T-cell (primary cell): ENCODE measurements at regions not wholly inside any gene's neighbourhood (a gene's known extent, or its start where the extent isn't known, plus 50 kb on each side); places are given as distances from the start of the nearest gene placed in this dataset.

Experiments
- ATAC-seq, 4 experiments: fragments of 200-7000 bp in 3 of 4; fragments of 150-1000 bp in 1 of 4; cut with Tn5 transposase; replicated peaks in 1 of 4; 1 replicate in 3 of 4; 2 replicates in 1 of 4; pipeline ENCODE4 v1.10.0; 2021; ENCODE audit warnings: moderate library complexity in 3 of 4, mild to moderate bottlenecking in 2 of 4, moderate number of reproducible peaks in 1 of 4
- CTCF ChIA-PET, 2 donors: fragments of 300-600 bp; sonication (Branson Sonifier 250); formaldehyde crosslinking; loops; one replicate each; lab custom pipeline; 2022; ENCODE audit warnings: antibody characterized with exemption in 2 of 2; lab: Charles Lee
- POLR2A ChIA-PET, 2 donors: fragments of 300-600 bp; sonication (Branson Sonifier 250); formaldehyde crosslinking; loops; one replicate each; lab custom pipeline; 2022; ENCODE audit warnings: antibody characterized with exemption in 2 of 2; lab: Charles Lee
- DNase-seq, 35 experiments: peaks; one replicate each; pipeline versions ENCODE4 v3.0.0 to v3.0.0-alpha.2; 2013 to 2023
- H3K27ac ChIP-seq: one replicate; pipeline ENCODE4 v1.5.1; 2013; ENCODE audit warnings: low read length
- H3K27me3 ChIP-seq, 2 experiments: replicated peaks in 1 of 2; 1 replicate in 1 of 2; 2 replicates in 1 of 2; pipeline versions ENCODE4 v1.6.1 to v1.7.0; 2013; ENCODE audit warnings: low read length in 1 of 2, mixed read lengths in 1 of 2; ENCODE audit not compliant: control insufficient read depth in 2 of 2, insufficient read depth in 2 of 2; ENCODE audit errors: extremely low read depth in 1 of 2
- H3K36me3 ChIP-seq, 2 donors: 1 replicate in 1 of 2; 2 replicates in 1 of 2; pipeline versions ENCODE4 v1.6.1 to v1.7.0; 2013; ENCODE audit warnings: low read length in 1 of 2; ENCODE audit not compliant: control insufficient read depth in 2 of 2, insufficient read depth in 1 of 2; ENCODE audit errors: extremely low read depth in 1 of 2
- H3K4me1 ChIP-seq, 2 experiments: 1 replicate in 1 of 2; 2 replicates in 1 of 2; pipeline versions ENCODE4 v1.6.1 to v1.7.0; 2013; ENCODE audit warnings: low read length in 2 of 2, mixed read lengths in 1 of 2; ENCODE audit not compliant: insufficient read depth in 2 of 2, control insufficient read depth in 1 of 2; ENCODE audit errors: extremely low read depth in 1 of 2
- H3K4me3 ChIP-seq, 2 donors: 1 replicate in 1 of 2; 2 replicates in 1 of 2; pipeline versions ENCODE4 v1.5.1 to v1.7.0; 2013; ENCODE audit warnings: mild to moderate bottlenecking in 2 of 2, low read length in 1 of 2, moderate library complexity in 1 of 2; ENCODE audit not compliant: control insufficient read depth in 1 of 2; ENCODE audit errors: extremely low read depth in 1 of 2
- H3K9me3 ChIP-seq: 2 replicates; pipeline ENCODE4 v1.7.0; 2013
- H3K27ac Mint-ChIP-seq, 2 donors: one replicate each; pipeline ENCODE4 v1.8.0; 2020 to 2021; ENCODE audit warnings: mild to moderate bottlenecking in 2 of 2, mixed read lengths in 2 of 2
- H3K27me3 Mint-ChIP-seq, 2 donors: one replicate each; pipeline ENCODE4 v1.8.0; 2021 to 2022; ENCODE audit warnings: mixed read lengths in 2 of 2
- H3K36me3 Mint-ChIP-seq: one replicate; pipeline ENCODE4 v1.8.0; 2021; ENCODE audit warnings: mixed read lengths
- H3K4me1 Mint-ChIP-seq, 3 donors: one replicate each; pipeline ENCODE4 v1.8.0; 2020 to 2022; ENCODE audit warnings: mixed read lengths in 3 of 3, mild to moderate bottlenecking in 1 of 3
- H3K4me3 Mint-ChIP-seq, 3 donors: one replicate each; pipeline ENCODE4 v1.8.0; 2020 to 2022; ENCODE audit warnings: mild to moderate bottlenecking in 3 of 3, mixed read lengths in 3 of 3, moderate library complexity in 3 of 3
- H3K9me3 Mint-ChIP-seq, 3 donors: one replicate each; pipeline ENCODE4 v1.8.0; 2020 to 2022; ENCODE audit warnings: mixed read lengths in 3 of 3
- WGBS: methylation state at CpG from one replicate; pipeline ENCODE4 v1.1.5; 2013; ENCODE audit warnings: missing lambda C conversion rate; ENCODE audit not compliant: insufficient coverage; 5-methylcytosine and 5-hydroxymethylcytosine counted together

GRCh38 chr2:66059332-66059731 lies 375.6 kb upstream of the MEIS1 start:
- no peaks in the 10 kb centered on the region for H3K36me3 Mint-ChIP-seq
- ChIA-PET CTCF (no interaction called here), POLR2A (no interaction called here)
- H3K27ac Mint-ChIP-seq, result no peak overlapping the region
- DNase-seq, result no peak
- Histone ChIP-seq H3K27ac (no peak overlapping the region), H3K4me1 (no peaks in the 10 kb centered on the region), H3K9me3 (no peaks in the 10 kb centered on the region), H3K4me3 (no peak overlapping the region), H3K27me3 (no peaks in the 10 kb centered on the region), H3K36me3 (no peaks in the 10 kb centered on the region)
- H3K27me3 Mint-ChIP-seq, result peaks cover 0 to 10% of the 10 kb centered on the region in 2 donors
- H3K4me1 Mint-ChIP-seq, result no peaks in the 10 kb centered on the region
- ATAC-seq, result no peak
- H3K9me3 Mint-ChIP-seq, result peaks cover 0 to 6% (median 2%) of the 10 kb centered on the region in 3 donors
- H3K4me3 Mint-ChIP-seq, result no peak overlapping the region

GRCh38 chr2:66058675-66059074 lies 376.2 kb upstream of the MEIS1 start:
- POLR2A ChIA-PET, result no interaction called here

DNA sequence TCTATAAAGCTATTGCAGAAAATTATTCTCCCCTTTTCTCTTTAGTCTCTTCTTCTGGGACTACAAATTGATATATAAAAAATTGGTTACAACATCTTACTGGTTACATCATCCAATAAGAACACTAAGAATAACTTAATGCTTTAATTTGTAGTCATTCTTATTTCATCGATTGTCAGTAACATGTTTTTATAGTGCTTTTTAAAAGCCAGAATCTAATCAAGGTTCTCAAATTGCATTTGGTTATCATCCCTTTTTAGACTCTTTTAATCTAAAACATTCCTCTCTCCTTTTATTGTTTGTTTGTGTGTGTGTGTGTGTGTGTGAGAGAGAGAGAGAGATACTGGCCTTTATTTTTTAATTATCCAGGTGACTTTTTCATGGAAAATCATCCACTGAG lies 377.1 kb upstream of the MEIS1 start:
- DNase-seq (no peak), ATAC-seq (no peak)
- Mint-ChIP-seq H3K4me3 (no peak overlapping the region), H3K36me3 (no peaks in the 10 kb centered on the region), H3K27ac (no peak overlapping the region), H3K9me3 (peaks cover 0 to 6% (median 4%) of the 10 kb centered on the region in 3 donors), H3K4me1 (no peaks in the 10 kb centered on the region), H3K27me3 (peaks cover 0 to 10% of the 10 kb centered on the region in 2 donors)
- WGBS, result no CpG with 5 or more reads among the region's 1 CpG
- CTCF ChIA-PET, result no interaction called here
- H3K9me3 ChIP-seq, result no peaks in the 10 kb centered on the region
- no peaks in the 10 kb centered on the region for H3K36me3 ChIP-seq
- POLR2A ChIA-PET, result no interaction called here
- H3K27me3 ChIP-seq, result no peaks in the 10 kb centered on the region
- no peaks in the 10 kb centered on the region for H3K4me1 ChIP-seq
- H3K27ac ChIP-seq, result no peak overlapping the region
- H3K4me3 ChIP-seq, result no peak overlapping the region

More at GRCh38 chr2:66058675-66059074, 376.2 kb upstream of the MEIS1 start:
- DNase-seq (no peak), ATAC-seq (no peak)
- no peaks in the 10 kb centered on the region for H3K4me1 ChIP-seq
- no peak overlapping the region for H3K27ac ChIP-seq
- Mint-ChIP-seq H3K36me3 (no peaks in the 10 kb centered on the region), H3K27me3 (peaks cover 0 to 10% of the 10 kb centered on the region in 2 donors), H3K4me1 (no peaks in the 10 kb centered on the region), H3K4me3 (no peak overlapping the region), H3K9me3 (peaks cover 0 to 6% (median 4%) of the 10 kb centered on the region in 3 donors), H3K27ac (no peak overlapping the region)
- H3K27me3 ChIP-seq, result no peaks in the 10 kb centered on the region
- no peaks in the 10 kb centered on the region for H3K9me3 ChIP-seq
- no peak overlapping the region for H3K4me3 ChIP-seq
- H3K36me3 ChIP-seq, result no peaks in the 10 kb centered on the region
- CTCF ChIA-PET, result no interaction called here
- 86% methylated on average over 4 of the region's 4 CpGs for WGBS

DNA sequence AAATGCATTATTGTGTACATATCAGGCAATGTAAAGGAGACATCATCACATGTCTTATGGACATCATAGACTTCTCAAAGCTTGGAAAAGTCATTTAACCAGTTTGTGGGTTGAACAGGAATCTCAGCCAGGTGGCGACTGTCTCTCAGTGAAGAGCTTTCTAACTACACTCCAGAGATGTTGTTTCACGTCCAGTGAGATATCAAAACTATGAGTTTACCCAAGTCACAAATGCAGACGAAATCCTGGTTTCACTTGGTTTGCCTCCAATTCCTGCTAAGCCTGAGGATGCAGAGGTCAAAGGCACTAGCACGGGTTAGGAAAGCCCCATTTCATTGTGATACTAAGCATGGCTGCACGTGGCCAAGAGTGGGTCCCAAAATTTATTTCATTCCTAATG lies 384.5 kb upstream of the MEIS1 start:
- Histone ChIP-seq H3K27ac (no peak overlapping the region), H3K27me3 (no peaks in the 10 kb centered on the region), H3K36me3 (no peaks in the 10 kb centered on the region), H3K9me3 (no peaks in the 10 kb centered on the region), H3K4me3 (no peak overlapping the region), H3K4me1 (no peaks in the 10 kb centered on the region)
- ATAC-seq, result no peak
- Mint-ChIP-seq H3K27ac (no peak overlapping the region), H3K4me1 (no peaks in the 10 kb centered on the region), H3K36me3 (no peaks in the 10 kb centered on the region), H3K4me3 (no peak overlapping the region), H3K27me3 (peaks cover 0 to 3% of the 10 kb centered on the region in 2 donors), H3K9me3 (peaks cover 0 to 5% (median 4%) of the 10 kb centered on the region in 3 donors)
- CTCF ChIA-PET, result interaction anchor here in 1 of 2 donors (0.6 kb wide), 2 partner anchors 91 to 1572 kb away, joined by 3 to 4 read pairs; no protein-coding TSS in a partner anchor
- POLR2A ChIA-PET, result no interaction called here
- WGBS, result 60% methylated on average over 4 of the region's 5 CpGs
- no peak for DNase-seq

GRCh38 chr2:66048667-66049066 lies 386.3 kb upstream of the MEIS1 start:
- no peaks in the 10 kb centered on the region for H3K36me3 Mint-ChIP-seq
- no peaks in the 10 kb centered on the region for H3K4me1 Mint-ChIP-seq
- no peak overlapping the region for H3K4me3 Mint-ChIP-seq
- no peak overlapping the region for H3K4me3 ChIP-seq
- H3K9me3 Mint-ChIP-seq, result peaks cover 0 to 8% (median 0%) of the 10 kb centered on the region in 3 donors
- H3K27me3 ChIP-seq, result no peaks in the 10 kb centered on the region
- no peaks in the 10 kb centered on the region for H3K9me3 ChIP-seq
- H3K27me3 Mint-ChIP-seq, result peaks cover 0 to 3% of the 10 kb centered on the region in 2 donors
- WGBS, result no CpG with 5 or more reads among the region's 3 CpGs
- ChIA-PET POLR2A (no interaction called here), CTCF (no interaction called here)
- H3K36me3 ChIP-seq, result no peaks in the 10 kb centered on the region
- DNase-seq (no peak), ATAC-seq (no peak)
- no peaks in the 10 kb centered on the region for H3K4me1 ChIP-seq
- no peak overlapping the region for H3K27ac Mint-ChIP-seq
- no peak overlapping the region for H3K27ac ChIP-seq

DNA sequence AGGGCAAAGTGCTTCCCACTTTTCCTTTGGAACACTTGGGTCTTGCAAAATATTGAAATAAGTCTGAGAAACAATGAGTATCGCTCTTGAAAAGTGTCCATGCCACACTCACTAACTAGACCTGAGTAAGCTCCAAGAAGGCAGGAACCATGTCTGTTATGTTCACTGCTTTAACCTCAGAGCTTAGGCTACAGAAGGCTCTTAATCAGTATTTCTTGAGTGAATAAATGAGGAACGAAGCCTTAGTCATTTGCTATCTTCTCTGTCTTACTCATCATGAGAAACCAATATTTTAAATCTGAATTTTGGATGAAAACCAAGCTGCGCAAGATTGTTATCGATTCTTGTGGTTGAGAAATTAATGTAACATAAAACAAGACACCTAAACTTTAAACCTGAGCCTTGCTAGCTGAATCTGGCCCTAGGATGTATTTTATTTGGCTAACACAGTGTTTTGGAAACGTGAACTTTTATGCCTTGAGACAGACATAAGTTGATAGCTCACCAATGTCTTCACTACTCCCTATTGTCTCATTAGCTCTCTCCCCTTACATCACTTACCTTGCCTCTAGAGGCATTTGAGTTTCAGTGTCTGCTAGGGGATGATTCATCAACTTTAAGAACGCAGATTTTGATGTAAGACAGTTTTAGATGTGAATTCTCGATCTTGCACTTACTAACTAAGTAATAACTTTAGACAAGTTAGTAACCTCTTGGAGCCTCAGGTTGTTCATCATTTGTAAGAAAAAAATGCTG lies 392.8 kb upstream of the MEIS1 start:
- ChIA-PET POLR2A (no interaction called here), CTCF (no interaction called here)
- WGBS, result no CpG with 5 or more reads among the region's 7 CpGs
- no peaks in the 10 kb centered on the region for H3K36me3 ChIP-seq
- DNase-seq (no peak), ATAC-seq (no peak)
- no peak overlapping the region for H3K27ac ChIP-seq
- no peak overlapping the region for H3K4me3 ChIP-seq
- no peaks in the 10 kb centered on the region for H3K9me3 ChIP-seq
- H3K4me1 ChIP-seq, result no peaks in the 10 kb centered on the region
- no peaks in the 10 kb centered on the region for H3K27me3 ChIP-seq
- H3K36me3 Mint-ChIP-seq, result no peaks in the 10 kb centered on the region
- peaks cover 0 to 7% (median 0%) of the 10 kb centered on the region in 3 donors for H3K9me3 Mint-ChIP-seq
- H3K4me1 Mint-ChIP-seq, result no peaks in the 10 kb centered on the region
- H3K27ac Mint-ChIP-seq, result no peak overlapping the region
- H3K27me3 Mint-ChIP-seq, result peaks cover 4 to 5% of the 10 kb centered on the region in 2 donors
- no peak overlapping the region for H3K4me3 Mint-ChIP-seq
